H1 (cell line): ENCODE measurements at regions not wholly inside any gene's neighbourhood (a gene's known extent, or its start where the extent isn't known, plus 50 kb on each side); places are given as distances from the start of the nearest gene placed in this dataset.

Source experiments
- CTCF ChIA-PET: fragments of 300-600 bp; sonication (Branson Sonifier 250); formaldehyde crosslinking; loops from one replicate; lab custom pipeline; 2021; ENCODE audit not compliant: partially characterized antibody; lab: Charles Lee
- POLR2A ChIA-PET: fragments of 300-600 bp; sonication (Branson Sonifier 250); formaldehyde crosslinking; loops from one replicate; lab custom pipeline; 2021; ENCODE audit warnings: inconsistent platforms; ENCODE audit not compliant: partially characterized antibody; lab: Charles Lee
- DNase-seq, 2 experiments: peaks; one replicate each; pipeline versions ENCODE4 v3.0.0 to v3.0.0-alpha.2; 2010 to 2022; ENCODE audit warnings: low spot score in 2 of 2, low read depth in 1 of 2, mixed read lengths in 1 of 2
- FAIRE-seq: peaks from 2 replicates; lab custom pipeline; 2011; peaks lifted over from hg19 to GRCh38; lab: Jason Lieb, UNC
- H2AFZ ChIP-seq: 2 replicates; pipeline ENCODE4 v1.8.1; 2012; ENCODE audit warnings: low read length, inconsistent platforms
- H2AK5ac ChIP-seq: 2 replicates; pipeline ENCODE4 v1.6.1; 2013; ENCODE audit warnings: low read depth, low read length
- H2BK120ac ChIP-seq: replicated peaks from 2 replicates; pipeline ENCODE3; 2013; ENCODE audit warnings: low read depth, low read length, inconsistent platforms
- H2BK12ac ChIP-seq: 2 replicates; pipeline ENCODE4 v1.6.1; 2013; ENCODE audit warnings: low read depth, low read length
- H2BK15ac ChIP-seq: 2 replicates; pipeline ENCODE4 v1.6.1; 2013; ENCODE audit warnings: low read length
- H2BK20ac ChIP-seq: 2 replicates; pipeline ENCODE4 v1.6.1; 2013; ENCODE audit warnings: low read length
- H2BK5ac ChIP-seq: 2 replicates; pipeline ENCODE4 v1.6.1; 2013; ENCODE audit warnings: low read depth, low read length
- H3K14ac ChIP-seq: 2 replicates; pipeline ENCODE4 v1.6.1; 2013; ENCODE audit warnings: inconsistent platforms; ENCODE audit not compliant: insufficient read length
- H3K18ac ChIP-seq: 2 replicates; pipeline ENCODE4 v1.6.1; 2013; ENCODE audit warnings: low read length; ENCODE audit errors: extremely low read depth
- H3K23ac ChIP-seq: 2 replicates; pipeline ENCODE4 v1.6.1; 2013; ENCODE audit warnings: inconsistent platforms; ENCODE audit not compliant: insufficient read length
- H3K23me2 ChIP-seq: 2 replicates; pipeline ENCODE4 v1.6.1; 2013; ENCODE audit warnings: low read depth, low read length
- H3K27ac ChIP-seq: 2 replicates; pipeline ENCODE4 v1.6.1; 2011; ENCODE audit warnings: low read depth, low read length, inconsistent platforms
- H3K27me3 ChIP-seq, 4 experiments: replicated peaks in 1 of 4; 1 replicate in 1 of 4; 2 replicates in 3 of 4; pipeline versions ENCODE4 v1.6.1 to v1.8.1; 2011 to 2013; ENCODE audit warnings: low read length in 3 of 4, mild to moderate bottlenecking in 3 of 4, inconsistent platforms in 2 of 4, mixed read lengths in 2 of 4, moderate library complexity in 1 of 4; ENCODE audit not compliant: control insufficient read depth in 3 of 4, insufficient read depth in 3 of 4; ENCODE audit errors: extremely low read depth in 1 of 4
- H3K36me3 ChIP-seq, 4 experiments: 2 replicates each; pipeline versions ENCODE4 v1.6.1 to v1.8.1; 2011 to 2013; ENCODE audit warnings: mild to moderate bottlenecking in 4 of 4, low read length in 3 of 4, moderate library complexity in 2 of 4, control low read depth in 1 of 4, inconsistent platforms in 1 of 4; ENCODE audit not compliant: insufficient read depth in 4 of 4, control insufficient read depth in 2 of 4
- H3K4ac ChIP-seq: replicated peaks from 2 replicates; pipeline ENCODE3; 2013; ENCODE audit warnings: low read length, low read depth, mixed read lengths, inconsistent platforms; ENCODE audit not compliant: insufficient read length
- H3K4me1 ChIP-seq, 4 experiments: replicated peaks in 1 of 4; 1 replicate in 1 of 4; 2 replicates in 3 of 4; pipeline versions ENCODE4 v1.6.1 to v1.8.1; 2011 to 2013; ENCODE audit warnings: low read length in 3 of 4, inconsistent platforms in 2 of 4, mixed read lengths in 1 of 4; ENCODE audit not compliant: insufficient read depth in 4 of 4, control insufficient read depth in 3 of 4
- H3K4me2 ChIP-seq, 2 experiments: 2 replicates each; pipeline versions ENCODE4 v1.6.1 to v1.8.1; 2011 to 2013; ENCODE audit warnings: low read depth in 2 of 2, low read length in 2 of 2, control low read depth in 1 of 2, inconsistent platforms in 1 of 2, mild to moderate bottlenecking in 1 of 2; ENCODE audit not compliant: insufficient read depth in 1 of 2
- H3K4me3 ChIP-seq, 4 experiments: fragments of 200-600, 300-600 bp in 1 of 4; sonication (generic), shearing (Covaris generic), sonication (Bioruptor Twin) in 1 of 4; 2 replicates each; pipeline versions ENCODE4 v1.5.1 to v1.8.1; 2011 to 2016; ENCODE audit warnings: low read length in 4 of 4, low read depth in 3 of 4, control low read depth in 2 of 4, inconsistent platforms in 2 of 4, mild to moderate bottlenecking in 2 of 4, mixed read lengths in 1 of 4, moderate library complexity in 1 of 4; ENCODE audit not compliant: insufficient read depth in 2 of 4; ENCODE audit errors: extremely low read depth in 1 of 4
- H3K56ac ChIP-seq: replicated peaks from 2 replicates; pipeline ENCODE3; 2013; ENCODE audit warnings: low read depth, mild to moderate bottlenecking, mixed read lengths, low read length, inconsistent platforms; ENCODE audit not compliant: insufficient read length
- H3K79me1 ChIP-seq: 2 replicates; pipeline ENCODE4 v1.6.1; 2013; ENCODE audit warnings: low read depth, low read length, control low read depth
- H3K79me2 ChIP-seq, 2 experiments: 2 replicates each; pipeline versions ENCODE4 v1.6.1 to v1.8.1; 2012 to 2013; ENCODE audit warnings: low read length in 2 of 2, mild to moderate bottlenecking in 2 of 2, inconsistent platforms in 1 of 2; ENCODE audit not compliant: insufficient read depth in 2 of 2, control insufficient read depth in 1 of 2
- H3K9ac ChIP-seq, 4 experiments: replicated peaks in 1 of 4; 1 replicate in 1 of 4; 2 replicates in 3 of 4; pipeline versions ENCODE4 v1.6.1 to v1.8.1; 2011 to 2013; ENCODE audit warnings: low read depth in 3 of 4, low read length in 3 of 4, control low read depth in 2 of 4, mild to moderate bottlenecking in 2 of 4, moderate library complexity in 2 of 4, inconsistent platforms in 1 of 4; ENCODE audit errors: extremely low read depth in 1 of 4
- H3K9me3 ChIP-seq, 2 experiments: 2 replicates each; pipeline versions ENCODE4 v1.6.1 to v1.8.1; 2012 to 2013; ENCODE audit warnings: mild to moderate bottlenecking in 2 of 2, moderate library complexity in 2 of 2, control low read depth in 1 of 2, inconsistent platforms in 1 of 2, low read depth in 1 of 2, low read length in 1 of 2, mixed read lengths in 1 of 2; ENCODE audit not compliant: insufficient read depth in 2 of 2
- H4K20me1 ChIP-seq, 2 experiments: replicated peaks in 1 of 2; 2 replicates each; pipeline versions ENCODE3 to v1.8.1; 2011 to 2013; ENCODE audit warnings: inconsistent platforms in 2 of 2, low read length in 2 of 2, mild to moderate bottlenecking in 1 of 2; ENCODE audit not compliant: insufficient read depth in 2 of 2, control insufficient read depth in 1 of 2
- H4K5ac ChIP-seq: 2 replicates; pipeline ENCODE4 v1.6.1; 2013; ENCODE audit warnings: low read length, low read depth, mixed read lengths, inconsistent platforms; ENCODE audit not compliant: insufficient read length
- H4K8ac ChIP-seq: 2 replicates; pipeline ENCODE4 v1.8.0; 2013; ENCODE audit warnings: mild to moderate bottlenecking, moderate library complexity, low read length, inconsistent platforms; ENCODE audit not compliant: insufficient read depth; ENCODE audit errors: extremely low read depth
- H4K91ac ChIP-seq: replicated peaks from 2 replicates; pipeline ENCODE3; 2013; ENCODE audit warnings: low read length, mixed read lengths, inconsistent platforms; ENCODE audit not compliant: insufficient read length
- JUN ChIP-seq: IDR thresholded peaks from 2 replicates; pipeline ENCODE4 v1.6.1; 2011; ENCODE audit warnings: low read depth, mild to moderate bottlenecking, improper control_type of control experiment, low read length
- YY1 ChIP-seq: IDR thresholded peaks from 2 replicates; pipeline ENCODE4 v1.6.1; 2011; ENCODE audit warnings: low read depth, mild to moderate bottlenecking, low read length
- WGBS, 2 experiments: shearing (Covaris generic) in 1 of 2; methylation state at CpG; one replicate each; pipeline versions ENCODE4 v1.1.6 to v1.1.7; 2013 to 2015; ENCODE audit warnings: low lambda C conversion rate in 2 of 2, mixed read lengths in 2 of 2, inconsistent platforms in 1 of 2, low coverage in 1 of 2, missing lambda C conversion rate in 1 of 2; ENCODE audit not compliant: insufficient replicate concordance in 2 of 2, insufficient coverage in 1 of 2, insufficient read length in 1 of 2; ENCODE audit errors: extremely low coverage in 1 of 2, missing lambda C conversion rate in 1 of 2; 5-methylcytosine and 5-hydroxymethylcytosine counted together

DNA sequence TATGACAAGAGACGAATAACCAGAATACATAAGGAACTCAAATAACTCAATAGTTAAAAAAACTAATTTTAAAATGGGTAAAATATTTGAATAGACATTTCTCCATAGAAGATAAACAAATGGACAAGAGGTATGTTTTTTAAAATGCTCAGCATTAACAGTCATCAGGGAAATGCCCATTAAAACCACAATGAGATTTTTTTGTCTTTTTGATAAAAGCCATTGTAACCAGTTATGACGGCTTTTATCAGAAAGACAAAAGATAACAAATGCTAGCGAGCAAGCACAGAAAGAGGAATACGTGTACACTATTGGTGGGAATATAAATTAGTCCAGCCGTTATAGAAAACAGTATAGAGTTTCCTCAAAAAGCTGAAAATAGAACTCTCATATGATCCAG, 388.2 kb upstream of the INTU start:
- no peaks in the 10 kb centered on the region for H3K79me1 ChIP-seq
- TF ChIP-seq YY1 (no peak), JUN (no peak)
- no peak overlapping the region for H4K91ac ChIP-seq
- H2BK15ac ChIP-seq = no peak overlapping the region
- WGBS, 2 experiments = 93% methylated on average over 5 of the region's 5 CpGs; no CpG with 5 or more reads in 1 of the 2 experiments
- H4K8ac ChIP-seq = no peak overlapping the region
- H3K4me3 ChIP-seq = no peak overlapping the region
- no peak overlapping the region for H3K14ac ChIP-seq
- no peak overlapping the region for H3K23ac ChIP-seq
- no peak overlapping the region for H3K56ac ChIP-seq
- no peak overlapping the region for H2BK20ac ChIP-seq
- no peak overlapping the region for H3K4ac ChIP-seq
- DNase-seq (no peak), FAIRE-seq (no peak)
- no peaks in the 10 kb centered on the region for H3K27me3 ChIP-seq
- ChIA-PET POLR2A (no interaction called here), CTCF (no interaction called here)
- H3K9me3 ChIP-seq = no peaks in the 10 kb centered on the region
- H2BK120ac ChIP-seq = no peak overlapping the region
- H3K36me3 ChIP-seq = no peaks in the 10 kb centered on the region
- no peak overlapping the region for H2BK5ac ChIP-seq
- no peak overlapping the region for H2AFZ ChIP-seq
- H3K4me1 ChIP-seq = no peaks in the 10 kb centered on the region
- no peaks in the 10 kb centered on the region for H4K20me1 ChIP-seq
- H3K9ac ChIP-seq = no peak overlapping the region
- no peak overlapping the region for H4K5ac ChIP-seq
- no peaks in the 10 kb centered on the region for H3K79me2 ChIP-seq
- no peaks in the 10 kb centered on the region for H3K23me2 ChIP-seq
- H2AK5ac ChIP-seq = no peak overlapping the region
- H3K4me2 ChIP-seq = no peak overlapping the region
- no peak overlapping the region for H3K18ac ChIP-seq
- no peak overlapping the region for H3K27ac ChIP-seq
- no peak overlapping the region for H2BK12ac ChIP-seq
